ENCODE measurements at regions not wholly inside any gene's neighbourhood (a gene's known extent, or its start where the extent isn't known, plus 50 kb on each side); places are given as distances from the start of the nearest gene placed in this dataset.

DNA sequence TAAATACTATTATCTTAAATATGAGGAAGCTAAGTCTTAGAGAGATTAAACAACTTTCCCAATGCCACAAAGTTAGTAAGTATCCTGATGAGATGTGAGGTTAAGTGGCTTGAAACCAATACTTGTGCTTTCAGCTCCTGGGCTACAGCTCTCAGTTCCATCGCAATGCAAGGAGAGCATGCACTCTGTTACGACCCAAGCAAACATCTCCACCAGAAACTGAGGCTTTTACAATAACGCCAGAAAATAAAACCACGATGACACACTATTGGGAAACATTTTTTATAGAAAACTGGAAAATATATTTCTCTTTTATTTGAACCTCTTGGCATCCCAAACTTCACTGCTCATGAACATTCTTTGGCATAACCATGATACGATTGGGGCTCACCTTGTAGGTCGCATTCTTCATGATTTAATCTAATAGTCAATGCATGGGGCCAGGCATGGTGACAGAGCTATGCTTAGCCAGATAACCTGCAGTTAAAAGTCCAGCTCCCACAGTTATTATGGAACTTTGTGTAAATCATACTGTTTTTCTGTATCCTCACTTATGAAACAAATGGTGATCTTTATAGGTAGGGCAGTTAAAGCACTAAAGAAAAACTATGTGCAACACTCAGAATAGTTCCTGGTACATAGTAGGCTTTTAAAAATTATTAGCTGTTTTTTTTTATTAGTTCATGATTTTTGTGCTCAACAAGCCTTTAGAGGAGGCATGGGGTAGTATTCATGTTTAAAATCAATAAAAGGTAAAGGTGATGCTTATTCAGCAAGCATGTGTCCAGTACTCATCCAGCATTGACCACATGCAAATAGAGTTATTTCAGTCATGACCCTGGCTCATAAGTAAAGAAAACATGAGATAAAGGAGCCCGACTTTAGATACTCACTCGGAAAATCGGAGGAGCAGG lies 238.3 kb upstream of the TRIB2 start:
- TF ChIP-seq POLR2A (IDR thresholded peaks at IDR 0.05; ENCODE audit: low read depth, low read length) (no peak), POLR2AphosphoS5 (IDR thresholded peaks at IDR 0.05; ENCODE audit: low read depth, low read length) (no peak), TAF1 (IDR thresholded peaks at IDR 0.05; ENCODE audit: borderline replicate concordance, low read depth, low read length) (no peak)
